HepG2 (cell line): ENCODE measurements at regions not wholly inside any gene's neighbourhood (a gene's known extent, or its start where the extent isn't known, plus 50 kb on each side); places are given as distances from the start of the nearest gene placed in this dataset.

Experiments used
- ATAC-seq: fragments of 200-7000 bp; cut with Tn5 transposase; 3 replicates; pipeline ENCODE4 v1.9.1; 2020; ENCODE audit warnings: mild to moderate bottlenecking, moderate library complexity
- BruUV-seq: library from RNA; stranded (reverse); fragments of 400-500 nt; replicated peaks from 2 replicates; lab custom pipeline; 2021; lab: Mats Ljungman, UMichigan
- CTCF ChIA-PET: fragments of 300-600 bp; formaldehyde crosslinking; extraction: SDS; loops from one replicate; lab custom pipeline; 2021; ENCODE audit warnings: low total read pairs, inconsistent platforms, low intra/inter-chr PET ratio; lab: Yijun Ruan, JAX
- POLR2A ChIA-PET: fragments of 350-600 bp; sonication (Branson Sonifier 250); formaldehyde crosslinking; loops from one replicate; lab custom pipeline; 2020; ENCODE audit warnings: antibody characterized with exemption, inconsistent platforms; lab: Yijun Ruan, JAX
- DNase-seq: peaks from one replicate; pipeline ENCODE4 v3.0.0-alpha.2; 2015; ENCODE audit warnings: low spot score
- FAIRE-seq: peaks from 3 replicates; lab custom pipeline; 2011; peaks lifted over from hg19 to GRCh38; lab: Jason Lieb, UNC
- H2AFZ ChIP-seq: one replicate; pipeline ENCODE4 v1.6.1; 2011; ENCODE audit warnings: low read length, inconsistent platforms
- H3K27ac ChIP-seq: fragments of 300-600 bp; 3 replicates; pipeline ENCODE4 v1.8.0; 2011; ENCODE audit warnings: mixed run types, mild to moderate bottlenecking, mixed read lengths, low read length, inconsistent platforms; ENCODE audit not compliant: insufficient read depth; ENCODE audit errors: extremely low read length
- H3K27me3 ChIP-seq, 2 experiments: fragments of 200-600 bp in 1 of 2; 2 replicates in 1 of 2; 3 replicates in 1 of 2; pipeline versions ENCODE4 v1.6.0 to v1.8.0; 2011; ENCODE audit warnings: low read length in 2 of 2, mild to moderate bottlenecking in 2 of 2, moderate library complexity in 2 of 2, inconsistent platforms in 1 of 2; ENCODE audit not compliant: insufficient read depth in 2 of 2, control insufficient read depth in 1 of 2
- H3K36me3 ChIP-seq, 2 experiments: fragments of 200-600 bp in 1 of 2; replicated peaks in 1 of 2; 2 replicates in 1 of 2; 3 replicates in 1 of 2; pipeline versions ENCODE4 v1.5.1 to v1.8.0; 2011; ENCODE audit warnings: low read length in 2 of 2, inconsistent platforms in 1 of 2; ENCODE audit not compliant: insufficient read depth in 2 of 2, control insufficient read depth in 1 of 2
- H3K4me1 ChIP-seq: 2 replicates; pipeline ENCODE4 v1.5.1; 2012; ENCODE audit warnings: low read length, inconsistent platforms; ENCODE audit not compliant: insufficient read depth
- H3K4me2 ChIP-seq: 2 replicates; pipeline ENCODE4 v1.6.0; 2011; ENCODE audit warnings: low read depth, low read length, inconsistent platforms
- H3K4me3 ChIP-seq, 3 experiments: fragments of 200-600 bp in 1 of 3; sonication (generic), shearing (Covaris generic) in 1 of 3; replicated peaks in 1 of 3; 2 replicates each; pipeline ENCODE4 v1.5.1; 2011 to 2016; ENCODE audit warnings: low read length in 3 of 3, inconsistent platforms in 2 of 3, low read depth in 2 of 3, mild to moderate bottlenecking in 2 of 3, control low read depth in 1 of 3, mixed read lengths in 1 of 3; ENCODE audit not compliant: insufficient read depth in 1 of 3
- H3K79me2 ChIP-seq: one replicate; pipeline ENCODE4 v1.6.1; 2011; ENCODE audit warnings: low read length, inconsistent platforms; ENCODE audit not compliant: insufficient read depth
- H3K9ac ChIP-seq: 2 replicates; pipeline ENCODE4 v1.6.0; 2011; ENCODE audit warnings: mild to moderate bottlenecking, low read depth, low read length, inconsistent platforms; ENCODE audit not compliant: insufficient read depth
- H3K9me3 ChIP-seq: 2 replicates; pipeline ENCODE4 v1.5.1; 2012; ENCODE audit warnings: mild to moderate bottlenecking, low read length
- H4K20me1 ChIP-seq: 2 replicates; pipeline ENCODE4 v1.6.0; 2011; ENCODE audit warnings: inconsistent platforms, mild to moderate bottlenecking, low read length, moderate library complexity; ENCODE audit not compliant: insufficient read depth
- CHCHD3 ChIP-seq: sonication (generic); formaldehyde crosslinking; IDR thresholded peaks from 2 replicates; pipeline ENCODE4 v1.8.0; 2022; ENCODE audit warnings: mild to moderate bottlenecking, missing genetic modification reagents, moderate library complexity
- IRX3 ChIP-seq: sonication (generic); formaldehyde crosslinking; IDR thresholded peaks from 2 replicates; pipeline ENCODE4 v1.8.1; 2023; ENCODE audit warnings: mild to moderate bottlenecking, low read depth, missing genetic modification reagents, borderline replicate concordance
- MYNN ChIP-seq: sonication (generic); formaldehyde crosslinking; IDR thresholded peaks from 2 replicates; pipeline ENCODE4 v1.4.0; 2020; ENCODE audit warnings: mild to moderate bottlenecking, low read depth, missing genetic modification reagents
- NFYC ChIP-seq: IDR thresholded peaks from 2 replicates; pipeline ENCODE4 v1.6.1; 2016; ENCODE audit warnings: missing genetic modification reagents, missing compliant biosample characterization
- NR1H2 ChIP-seq: sonication (generic); formaldehyde crosslinking; IDR thresholded peaks from 2 replicates; pipeline ENCODE4 v1.8.1; 2022; ENCODE audit warnings: low read depth, missing genetic modification reagents, borderline replicate concordance
- POGZ ChIP-seq: sonication (generic); formaldehyde crosslinking; IDR thresholded peaks from 2 replicates; pipeline ENCODE4 v1.4.0; 2020; ENCODE audit warnings: mild to moderate bottlenecking, missing genetic modification reagents
- RAD51 ChIP-seq: fragments of 450-650 bp; IDR thresholded peaks from 2 replicates; pipeline ENCODE4 v1.6.1; 2016; ENCODE audit warnings: borderline replicate concordance
- REXO4 ChIP-seq: sonication (generic); formaldehyde crosslinking; IDR thresholded peaks from 2 replicates; pipeline ENCODE4 v1.8.0; 2022; ENCODE audit warnings: missing genetic modification reagents, mild to moderate bottlenecking, borderline replicate concordance
- UBTF ChIP-seq: sonication (generic); formaldehyde crosslinking; IDR thresholded peaks from 2 replicates; pipeline ENCODE4 v1.4.0; 2020; ENCODE audit warnings: mild to moderate bottlenecking, missing genetic modification reagents
- ZBTB38 ChIP-seq: sonication (generic); formaldehyde crosslinking; IDR thresholded peaks from 2 replicates; pipeline ENCODE4 v1.5.1; 2020; ENCODE audit warnings: mild to moderate bottlenecking, missing genetic modification reagents
- ZBTB49 ChIP-seq: sonication (generic); formaldehyde crosslinking; IDR thresholded peaks from 2 replicates; pipeline ENCODE4 v1.4.0; 2020; ENCODE audit warnings: missing genetic modification reagents, borderline replicate concordance
- ZNF138 ChIP-seq: sonication (generic); formaldehyde crosslinking; IDR thresholded peaks from 2 replicates; pipeline ENCODE4 v1.5.0; 2020; ENCODE audit warnings: mild to moderate bottlenecking, low read depth, missing genetic modification reagents
- ZNF451 ChIP-seq: sonication (generic); formaldehyde crosslinking; IDR thresholded peaks from 2 replicates; pipeline ENCODE4 v1.5.0; 2020; ENCODE audit warnings: mild to moderate bottlenecking, missing genetic modification reagents
- ZNF639 ChIP-seq: conservative IDR thresholded peaks from 2 replicates; pipeline ENCODE4 v1.6.1; 2018; ENCODE audit warnings: missing genetic modification reagents
- ZNF850 ChIP-seq: sonication (generic); formaldehyde crosslinking; conservative IDR thresholded peaks from 2 replicates; pipeline ENCODE4 v1.9.0; 2021; ENCODE audit warnings: mild to moderate bottlenecking, missing genetic modification reagents
- WGBS: methylation state at CpG from one replicate; pipeline ENCODE4 v1.1.6; 2017; ENCODE audit warnings: low lambda C conversion rate; 5-methylcytosine and 5-hydroxymethylcytosine counted together
- in situ Hi-C: cut with HindIII; loops from 2 replicates; pipeline ENCODE4 v1.10.0; 2017; ENCODE audit warnings: low pct_unique_long_range_greater_than_20kb; ENCODE audit not compliant: extremely low pct_ligation_motif_present
- intact Hi-C: fragments of 100-400 bp; cut with micrococcal nuclease; formaldehyde crosslinking; loops from one replicate; pipeline ENCODE4 v1.10.0; 2022; ENCODE audit not compliant: unreplicated experiment

- no peaks in the 10 kb centered on the region; a peak in 2 of 5 replicates for H3K27me3 ChIP-seq
- H3K9me3 ChIP-seq = no peaks in the 10 kb centered on the region
- BruUV-seq = no TSS peak
- H3K4me2 ChIP-seq = no peak overlapping the region
- ChIA-PET POLR2A (no interaction called here), CTCF (no interaction called here)
- no peak overlapping the region for H3K9ac ChIP-seq
- no peak for TF ChIP-seq RAD51
- TF ChIP-seq CHCHD3 (CRISPR knock-in tag) = no peak
- TF ChIP-seq IRX3 (CRISPR knock-in tag) = no peak
- intact Hi-C loops (no loop called here), in situ Hi-C loops (no loop called here)
- H3K79me2 ChIP-seq = no peaks in the 10 kb centered on the region
- H2AFZ ChIP-seq = no peak overlapping the region
- no peaks in the 10 kb centered on the region for H3K36me3 ChIP-seq
- no peak for ATAC-seq
- WGBS = 7% methylated on average over 2 of the region's 2 CpGs
- no peaks in the 10 kb centered on the region for H4K20me1 ChIP-seq
- no peak overlapping the region for H3K4me3 ChIP-seq
- DNase-seq = no peak
- H3K27ac ChIP-seq = no peak overlapping the region
- FAIRE-seq = no peak
- no peaks in the 10 kb centered on the region for H3K4me1 ChIP-seq
These were observed 109.2 kb upstream of the WSCD2 start for GRCh38 chr12:108019862-108020261.

- no peak for FAIRE-seq
- Histone ChIP-seq H3K9me3 (no peaks in the 10 kb centered on the region), H4K20me1 (no peaks in the 10 kb centered on the region), H3K27me3 (no peaks in the 10 kb centered on the region; a peak in 1 of 5 replicates), H3K36me3 (no peaks in the 10 kb centered on the region), H3K27ac (no peak overlapping the region), H3K4me2 (no peak overlapping the region), H2AFZ (no peak overlapping the region), H3K9ac (no peak overlapping the region), H3K79me2 (no peaks in the 10 kb centered on the region), H3K4me3 (no peak overlapping the region), H3K4me1 (no peaks in the 10 kb centered on the region)
- CTCF ChIA-PET = no interaction called here
- ATAC-seq = no peak
- WGBS = 0% methylated on average over 1 of the region's 1 CpG
- intact Hi-C loops (no loop called here), in situ Hi-C loops (no loop called here)
- POLR2A ChIA-PET = no interaction called here
- DNase-seq = no peak
- BruUV-seq = no TSS peak
- TF ChIP-seq NFYC (CRISPR knock-in tag) = no peak
- TF ChIP-seq ZNF850 (CRISPR knock-in tag) = no peak
- no peak for TF ChIP-seq NR1H2
- TF ChIP-seq MYNN (CRISPR knock-in tag) = no peak
- TF ChIP-seq UBTF (CRISPR knock-in tag) = no peak
- TF ChIP-seq REXO4 = no peak
- TF ChIP-seq POGZ = no peak
- no peak for TF ChIP-seq ZNF639 (CRISPR knock-in tag)
- TF ChIP-seq ZBTB49 (CRISPR knock-in tag) = no peak
- TF ChIP-seq ZNF138 (CRISPR knock-in tag) = no peak
- no peak for TF ChIP-seq ZBTB38 (CRISPR knock-in tag)
- TF ChIP-seq ZNF451 (CRISPR knock-in tag) = no peak
These were observed 107.9 kb upstream of the WSCD2 start for GRCh38 chr12:108021141-108021540.
